K562 (cell line): ENCODE measurements at regions not wholly inside any gene's neighbourhood (a gene's known extent, or its start where the extent isn't known, plus 50 kb on each side); places are given as distances from the start of the nearest gene placed in this dataset.

Source experiments
- ATAC-seq: fragments of 200-7000 bp; cut with Tn5 transposase; 3 replicates; pipeline ENCODE4 v1.9.1; 2020; ENCODE audit warnings: moderate library complexity
- BruUV-seq: library from RNA; stranded (reverse); fragments of 400-500 nt; replicated peaks from 2 replicates; lab custom pipeline; 2021; lab: Mats Ljungman, UMichigan
- CTCF ChIA-PET: fragments of 300-600 bp; formaldehyde crosslinking; extraction: SDS; loops from one replicate; lab custom pipeline; 2021; ENCODE audit warnings: low intra/inter-chr PET ratio; lab: Yijun Ruan, JAX
- POLR2A ChIA-PET: fragments of 300-600, 350-650 bp; sonication (Branson Sonifier 250); formaldehyde crosslinking; extraction: SDS; loops from one replicate; lab custom pipeline; 2021; ENCODE audit warnings: antibody characterized with exemption, inconsistent platforms; lab: Yijun Ruan, JAX
- DNase-seq, 4 experiments: peaks; one replicate each; pipeline versions ENCODE4 v3.0.0 to v3.0.0-alpha.2; 2011 to 2018; ENCODE audit warnings: low spot score in 3 of 4, mixed read lengths in 3 of 4; ENCODE audit errors: extremely low read depth in 1 of 4
- FAIRE-seq: peaks from 2 replicates; lab custom pipeline; 2011; peaks lifted over from hg19 to GRCh38; lab: Jason Lieb, UNC
- H2AFZ ChIP-seq: 2 replicates; pipeline ENCODE4 v1.6.0; 2011; ENCODE audit warnings: low read depth, low read length, control low read depth, inconsistent platforms
- H3K27ac ChIP-seq: fragments of 200-600 bp; 3 replicates; pipeline ENCODE4 v1.8.0; 2011; ENCODE audit warnings: low read depth, mild to moderate bottlenecking, control low read depth, inconsistent platforms, low read length, moderate library complexity, mixed read lengths; ENCODE audit errors: extremely low read depth
- H3K27me3 ChIP-seq, 2 experiments: fragments of 300-600 bp in 1 of 2; 2 replicates in 1 of 2; 3 replicates in 1 of 2; pipeline versions ENCODE4 v1.6.0 to v1.8.0; 2011; ENCODE audit warnings: inconsistent platforms in 2 of 2, low read length in 2 of 2, mild to moderate bottlenecking in 1 of 2, mixed read lengths in 1 of 2, moderate library complexity in 1 of 2; ENCODE audit not compliant: control insufficient read depth in 2 of 2, insufficient read depth in 2 of 2
- H3K36me3 ChIP-seq: fragments of 300-600 bp; 3 replicates; pipeline ENCODE4 v1.8.0; 2011; ENCODE audit warnings: mild to moderate bottlenecking, low read length, inconsistent platforms; ENCODE audit not compliant: control insufficient read depth, insufficient read depth
- H3K4me1 ChIP-seq, 2 experiments: fragments of 200-600 bp in 1 of 2; replicated peaks in 1 of 2; 2 replicates in 1 of 2; 3 replicates in 1 of 2; pipeline versions ENCODE4 v1.5.1 to v1.8.0; 2011; ENCODE audit warnings: inconsistent platforms in 2 of 2, low read length in 2 of 2, mild to moderate bottlenecking in 1 of 2, mixed read lengths in 1 of 2, moderate library complexity in 1 of 2; ENCODE audit not compliant: control insufficient read depth in 2 of 2, insufficient read depth in 2 of 2
- H3K4me2 ChIP-seq: 2 replicates; pipeline ENCODE4 v1.6.1; 2011; ENCODE audit warnings: low read length, control low read depth, inconsistent platforms, mixed read lengths; ENCODE audit not compliant: insufficient read depth
- H3K4me3 ChIP-seq: fragments of 200-600 bp; sonication (generic), shearing (Covaris generic); 2 replicates; pipeline ENCODE4 v1.5.1; 2016; ENCODE audit warnings: control low read depth, inconsistent platforms
- H3K79me2 ChIP-seq: fragments of 200-600 bp; 3 replicates; pipeline ENCODE4 v1.8.0; 2011; ENCODE audit warnings: low read length, inconsistent platforms; ENCODE audit not compliant: control insufficient read depth, insufficient read depth
- H3K9ac ChIP-seq, 2 experiments: 2 replicates each; pipeline versions ENCODE4 v1.6.0 to v1.6.1; 2011; ENCODE audit warnings: low read depth in 2 of 2, low read length in 2 of 2, control low read depth in 1 of 2, inconsistent platforms in 1 of 2, mild to moderate bottlenecking in 1 of 2, mixed read lengths in 1 of 2; ENCODE audit not compliant: insufficient read depth in 1 of 2
- H3K9me1 ChIP-seq: one replicate; pipeline ENCODE4 v1.6.0; 2011; ENCODE audit warnings: inconsistent platforms, mild to moderate bottlenecking, low read length, moderate library complexity; ENCODE audit not compliant: control insufficient read depth, insufficient read depth
- H3K9me3 ChIP-seq: replicated peaks from 2 replicates; pipeline ENCODE4 v1.5.1; 2011; ENCODE audit warnings: low read depth, low read length, inconsistent platforms; ENCODE audit not compliant: control insufficient read depth, insufficient read depth
- H4K20me1 ChIP-seq: replicated peaks from 2 replicates; pipeline ENCODE4 v1.6.1; 2011; ENCODE audit warnings: low read length, inconsistent platforms, mixed read lengths; ENCODE audit not compliant: control insufficient read depth, insufficient read depth
- ATF7 ChIP-seq: fragments of 450-650 bp; IDR thresholded peaks from 2 replicates; pipeline ENCODE4 v1.7.1; 2014; ENCODE audit warnings: mild to moderate bottlenecking, moderate library complexity
- CBFA2T3 ChIP-seq: fragments of 450-650 bp; IDR thresholded peaks from 2 replicates; pipeline ENCODE4 v1.6.1; 2017
- CREBBP ChIP-seq: IDR thresholded peaks from one replicate; pipeline ENCODE4 v1.6.1; 2012; ENCODE audit warnings: low read depth, mild to moderate bottlenecking, control low read depth, inconsistent platforms, low read length
- CREM ChIP-seq: IDR thresholded peaks from 2 replicates; pipeline ENCODE4 v1.6.1; 2014; ENCODE audit warnings: antibody characterized with exemption, low read depth
- FOS ChIP-seq: IDR thresholded peaks from 3 replicates; pipeline ENCODE4 v1.6.1; 2011; ENCODE audit not compliant: insufficient read length; ENCODE audit errors: extremely low read depth
- GATA2 ChIP-seq: sonication (generic); formaldehyde crosslinking; IDR thresholded peaks from 2 replicates; pipeline ENCODE4 v1.4.0; 2020; ENCODE audit warnings: mild to moderate bottlenecking, missing genetic modification reagents
- HNRNPL ChIP-seq: fragments of 200-400 bp; formaldehyde crosslinking; IDR thresholded peaks from 2 replicates; pipeline ENCODE4 v1.6.1; 2017; ENCODE audit warnings: low read depth, mild to moderate bottlenecking, low read length
- HOXB6 ChIP-seq: fragments of 250-450 bp; sonication (Bioruptor Pico); IDR thresholded peaks from 2 replicates; pipeline ENCODE4 v1.5.1; 2022; ENCODE audit warnings: mild to moderate bottlenecking, borderline replicate concordance
- MEF2A ChIP-seq: IDR thresholded peaks from 2 replicates; pipeline ENCODE4 v1.6.1; 2011; ENCODE audit warnings: low read depth, mild to moderate bottlenecking, low read length, moderate library complexity; ENCODE audit not compliant: control insufficient read depth
- NCOA4 ChIP-seq: fragments of 450-650 bp; IDR thresholded peaks from 2 replicates; pipeline ENCODE4 v1.6.1; 2018; ENCODE audit warnings: mild to moderate bottlenecking; ENCODE audit not compliant: partially characterized antibody
- PTTG1 ChIP-seq: fragments of 450-650 bp; IDR thresholded peaks from 2 replicates; pipeline ENCODE4 v1.6.1; 2016; ENCODE audit warnings: low read depth, mild to moderate bottlenecking, missing genetic modification characterization, missing compliant biosample characterization
- TGIF2 ChIP-seq: sonication (generic); formaldehyde crosslinking; IDR thresholded peaks from 2 replicates; pipeline ENCODE4 v1.8.1; 2022; ENCODE audit warnings: mild to moderate bottlenecking, missing genetic modification reagents, moderate library complexity
- ZNF324 ChIP-seq: fragments of 250-450 bp; sonication (Bioruptor Pico); IDR thresholded peaks from 2 replicates; pipeline ENCODE4 v1.4.0; 2020; ENCODE audit warnings: mild to moderate bottlenecking
- ZNF699 ChIP-seq: fragments of 250-450 bp; sonication (Bioruptor Pico); IDR thresholded peaks from 2 replicates; pipeline ENCODE4 v1.8.0; 2021; ENCODE audit warnings: mild to moderate bottlenecking, moderate library complexity; ENCODE audit not compliant: insufficient replicate concordance
- WGBS: fragments of 100-300 bp; shearing (Covaris generic); methylation state at CpG from one replicate; pipeline ENCODE4 v1.1.6; 2016; ENCODE audit warnings: low coverage, mixed read lengths; ENCODE audit not compliant: insufficient coverage; ENCODE audit errors: missing lambda C conversion rate; 5-methylcytosine and 5-hydroxymethylcytosine counted together
- in situ Hi-C: fragments of 300-500 bp; cut with MboI; formaldehyde crosslinking; loops from 4 replicates; pipeline ENCODE4 v1.15.0; 2018; ENCODE audit warnings: inconsistent platforms, mixed read lengths
- intact Hi-C: fragments of 100-400 bp; cut with micrococcal nuclease; formaldehyde crosslinking; loops from 2 replicates; pipeline ENCODE4 v1.14.2; 2022
- TF ChIP-seq, protein P1 (sequence below): IDR thresholded peaks from 2 replicates; pipeline ENCODE4 v1.6.1; 2012; ENCODE audit warnings: low read depth, low read length, improper control_type of control experiment, borderline replicate concordance
- TF ChIP-seq, protein P2 (sequence below): sonication (generic); formaldehyde crosslinking; IDR thresholded peaks from 2 replicates; pipeline ENCODE4 v1.4.0; 2020; ENCODE audit warnings: mild to moderate bottlenecking, missing genetic modification reagents
- TF ChIP-seq, protein P3 (sequence below): fragments of 450-650 bp; IDR thresholded peaks from 2 replicates; pipeline ENCODE4 v1.6.1; 2016; ENCODE audit warnings: borderline replicate concordance

DNA sequence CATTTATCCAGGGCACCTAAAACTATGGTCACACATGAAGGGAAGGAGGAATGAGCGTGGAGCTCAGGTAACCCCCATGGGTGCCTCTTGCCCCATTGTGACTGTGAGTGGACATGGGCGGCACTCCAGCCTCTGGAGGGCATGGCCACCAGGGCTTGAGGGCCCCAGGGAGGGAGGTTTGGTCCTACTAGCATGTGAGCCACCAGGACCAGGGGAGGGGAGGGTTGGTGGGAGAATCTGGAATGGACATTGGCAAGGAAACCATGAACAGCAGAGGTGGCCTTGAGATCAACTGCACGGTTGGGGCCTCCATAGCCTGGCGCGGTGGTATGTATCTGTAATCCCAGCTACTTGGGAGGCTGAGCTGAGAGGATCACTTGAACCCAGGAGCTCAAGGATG lies 623.6 kb downstream of the AACS start:
- Histone ChIP-seq H3K27me3 (no peaks in the 10 kb centered on the region), H3K4me1 (no peaks in the 10 kb centered on the region), H4K20me1 (no peaks in the 10 kb centered on the region), H3K36me3 (no peaks in the 10 kb centered on the region), H3K9ac (no peak overlapping the region), H3K79me2 (no peaks in the 10 kb centered on the region), H3K9me1 (no peaks in the 10 kb centered on the region), H3K27ac (no peak overlapping the region), H3K4me2 (no peak overlapping the region), H2AFZ (no peak overlapping the region), H3K9me3 (no peaks in the 10 kb centered on the region), H3K4me3 (no peak overlapping the region)
- ATAC-seq (no peak), DNase-seq (no peak), FAIRE-seq (no peak)
- in situ Hi-C loops: no loop called here
- BruUV-seq: no TSS peak
- CTCF ChIA-PET: no interaction called here
- intact Hi-C loops: no loop called here
- WGBS: 1% methylated on average over 5 of the region's 5 CpGs
- POLR2A ChIA-PET: no interaction called here
- TF ChIP-seq ZNF699 (no peak), TGIF2 (no peak), HNRNPL (no peak), FOS (no peak), GATA2 (no peak), ATF7 (no peak), MEF2A (no peak), CBFA2T3 (no peak), CREM (no peak), CREBBP (no peak), HOXB6 (no peak), PTTG1 (tag) (no peak), ZNF324 (CRISPR knock-in tag) (no peak), NCOA4 (no peak)
- TF ChIP-seq, protein P1, sequence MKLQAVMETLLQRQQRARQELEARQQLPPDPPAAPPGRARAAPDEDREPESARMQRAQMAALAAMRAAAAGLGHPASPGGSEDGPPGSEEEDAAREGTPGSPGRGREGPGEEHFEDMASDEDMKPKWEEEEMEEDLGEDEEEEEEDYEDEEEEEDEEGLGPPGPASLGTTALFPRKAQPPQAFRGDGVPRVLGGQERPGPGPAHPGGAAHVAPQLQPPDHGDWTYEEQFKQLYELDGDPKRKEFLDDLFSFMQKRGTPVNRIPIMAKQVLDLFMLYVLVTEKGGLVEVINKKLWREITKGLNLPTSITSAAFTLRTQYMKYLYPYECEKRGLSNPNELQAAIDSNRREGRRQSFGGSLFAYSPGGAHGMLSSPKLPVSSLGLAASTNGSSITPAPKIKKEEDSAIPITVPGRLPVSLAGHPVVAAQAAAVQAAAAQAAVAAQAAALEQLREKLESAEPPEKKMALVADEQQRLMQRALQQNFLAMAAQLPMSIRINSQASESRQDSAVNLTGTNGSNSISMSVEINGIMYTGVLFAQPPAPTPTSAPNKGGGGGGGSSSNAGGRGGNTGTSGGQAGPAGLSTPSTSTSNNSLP: no peak
- TF ChIP-seq, protein P2, sequence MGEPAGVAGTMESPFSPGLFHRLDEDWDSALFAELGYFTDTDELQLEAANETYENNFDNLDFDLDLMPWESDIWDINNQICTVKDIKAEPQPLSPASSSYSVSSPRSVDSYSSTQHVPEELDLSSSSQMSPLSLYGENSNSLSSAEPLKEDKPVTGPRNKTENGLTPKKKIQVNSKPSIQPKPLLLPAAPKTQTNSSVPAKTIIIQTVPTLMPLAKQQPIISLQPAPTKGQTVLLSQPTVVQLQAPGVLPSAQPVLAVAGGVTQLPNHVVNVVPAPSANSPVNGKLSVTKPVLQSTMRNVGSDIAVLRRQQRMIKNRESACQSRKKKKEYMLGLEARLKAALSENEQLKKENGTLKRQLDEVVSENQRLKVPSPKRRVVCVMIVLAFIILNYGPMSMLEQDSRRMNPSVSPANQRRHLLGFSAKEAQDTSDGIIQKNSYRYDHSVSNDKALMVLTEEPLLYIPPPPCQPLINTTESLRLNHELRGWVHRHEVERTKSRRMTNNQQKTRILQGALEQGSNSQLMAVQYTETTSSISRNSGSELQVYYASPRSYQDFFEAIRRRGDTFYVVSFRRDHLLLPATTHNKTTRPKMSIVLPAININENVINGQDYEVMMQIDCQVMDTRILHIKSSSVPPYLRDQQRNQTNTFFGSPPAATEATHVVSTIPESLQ: no peak
- TF ChIP-seq, protein P3, sequence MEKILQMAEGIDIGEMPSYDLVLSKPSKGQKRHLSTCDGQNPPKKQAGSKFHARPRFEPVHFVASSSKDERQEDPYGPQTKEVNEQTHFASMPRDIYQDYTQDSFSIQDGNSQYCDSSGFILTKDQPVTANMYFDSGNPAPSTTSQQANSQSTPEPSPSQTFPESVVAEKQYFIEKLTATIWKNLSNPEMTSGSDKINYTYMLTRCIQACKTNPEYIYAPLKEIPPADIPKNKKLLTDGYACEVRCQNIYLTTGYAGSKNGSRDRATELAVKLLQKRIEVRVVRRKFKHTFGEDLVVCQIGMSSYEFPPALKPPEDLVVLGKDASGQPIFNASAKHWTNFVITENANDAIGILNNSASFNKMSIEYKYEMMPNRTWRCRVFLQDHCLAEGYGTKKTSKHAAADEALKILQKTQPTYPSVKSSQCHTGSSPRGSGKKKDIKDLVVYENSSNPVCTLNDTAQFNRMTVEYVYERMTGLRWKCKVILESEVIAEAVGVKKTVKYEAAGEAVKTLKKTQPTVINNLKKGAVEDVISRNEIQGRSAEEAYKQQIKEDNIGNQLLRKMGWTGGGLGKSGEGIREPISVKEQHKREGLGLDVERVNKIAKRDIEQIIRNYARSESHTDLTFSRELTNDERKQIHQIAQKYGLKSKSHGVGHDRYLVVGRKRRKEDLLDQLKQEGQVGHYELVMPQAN: no peak
